Jurkat, Clone E6-1 (cell line): ENCODE measurements at regions not wholly inside any gene's neighbourhood (a gene's known extent, or its start where the extent isn't known, plus 50 kb on each side); places are given as distances from the start of the nearest gene placed in this dataset.
"Not testable (repeated sequence)": the region's sequence is repeated elsewhere in the genome, so short reads cannot be mapped to it uniquely, and the experiment has no call there.

Experiments
- DNase-seq: peaks from one replicate; pipeline ENCODE4 v3.0.0-alpha.2; 2011; ENCODE audit warnings: low read depth, low spot score
- H3K4me3 ChIP-seq: 2 replicates; pipeline ENCODE4 v1.5.1; 2011; ENCODE audit warnings: mild to moderate bottlenecking, low read length, control low read depth, moderate library complexity

DNA sequence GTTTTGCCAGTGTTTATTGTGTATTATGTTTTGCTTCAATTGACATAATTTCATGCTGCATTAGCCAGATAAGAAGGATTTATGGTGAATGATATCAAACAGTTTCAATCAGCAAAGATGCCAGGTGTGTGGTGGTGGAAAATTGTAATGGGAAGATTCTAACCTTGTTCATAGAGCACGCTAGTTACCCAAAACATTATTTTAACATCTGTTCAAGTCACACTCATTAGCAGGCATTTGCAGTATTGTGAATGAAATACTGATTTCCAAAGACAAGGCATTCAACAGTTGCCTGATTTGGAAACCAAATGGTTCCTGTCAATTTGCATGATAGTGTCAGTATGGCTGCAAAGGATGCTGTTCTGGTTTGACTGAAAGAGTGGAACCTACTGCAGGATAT, 129.7 kb downstream of the EPC1 start:
- no peak for DNase-seq

DNA sequence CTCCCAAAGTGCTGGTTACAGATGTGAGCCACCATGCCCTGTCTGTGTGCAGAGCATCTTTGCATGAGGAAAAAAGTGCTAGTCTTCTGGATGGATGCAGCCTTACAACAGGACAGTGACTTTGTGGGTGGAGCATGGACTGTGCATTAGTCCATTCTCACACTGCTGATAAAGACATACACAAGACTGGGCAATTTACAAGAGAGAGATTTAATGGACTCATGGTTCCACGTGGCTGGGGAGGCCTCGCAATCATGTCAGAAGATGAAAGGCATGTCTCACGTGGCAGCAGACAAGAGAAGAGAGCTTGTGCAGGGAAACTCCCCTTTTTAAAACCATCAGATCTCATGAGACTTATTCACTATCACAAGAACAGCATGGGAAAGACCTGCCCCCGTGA, 133.1 kb downstream of the EPC1 start:
- not testable (repeated sequence) for DNase-seq, H3K4me3 ChIP-seq

More for the DNA sequence above, 129.7 kb downstream of the EPC1 start:
- no peak overlapping the region for H3K4me3 ChIP-seq

- no peak for DNase-seq
- no peak overlapping the region for H3K4me3 ChIP-seq
Observed at GRCh38 chr10:32211046-32211363, 136.0 kb downstream of the EPC1 start.

- peak; percentile 19 for DNase-seq
- no peak overlapping the region for H3K4me3 ChIP-seq
Observed at GRCh38 chr10:32210306-32211045, 136.5 kb downstream of the EPC1 start.

- not testable (repeated sequence) for H3K4me3 ChIP-seq, DNase-seq
Observed at GRCh38 chr10:32208005-32208404, 139.0 kb downstream of the EPC1 start.

GRCh38 chr10:32207544-32207943, 139.4 kb downstream of the EPC1 start:
- H3K4me3 ChIP-seq = no peak overlapping the region
- DNase-seq = peak; percentile 14

- DNase-seq = no peak
- H3K4me3 ChIP-seq = no peak overlapping the region
Observed at GRCh38 chr10:32205670-32206069, 141.3 kb downstream of the EPC1 start.

- no peak overlapping the region for H3K4me3 ChIP-seq
- no peak for DNase-seq
Observed at GRCh38 chr10:32204606-32205005, 142.4 kb downstream of the EPC1 start.

DNA sequence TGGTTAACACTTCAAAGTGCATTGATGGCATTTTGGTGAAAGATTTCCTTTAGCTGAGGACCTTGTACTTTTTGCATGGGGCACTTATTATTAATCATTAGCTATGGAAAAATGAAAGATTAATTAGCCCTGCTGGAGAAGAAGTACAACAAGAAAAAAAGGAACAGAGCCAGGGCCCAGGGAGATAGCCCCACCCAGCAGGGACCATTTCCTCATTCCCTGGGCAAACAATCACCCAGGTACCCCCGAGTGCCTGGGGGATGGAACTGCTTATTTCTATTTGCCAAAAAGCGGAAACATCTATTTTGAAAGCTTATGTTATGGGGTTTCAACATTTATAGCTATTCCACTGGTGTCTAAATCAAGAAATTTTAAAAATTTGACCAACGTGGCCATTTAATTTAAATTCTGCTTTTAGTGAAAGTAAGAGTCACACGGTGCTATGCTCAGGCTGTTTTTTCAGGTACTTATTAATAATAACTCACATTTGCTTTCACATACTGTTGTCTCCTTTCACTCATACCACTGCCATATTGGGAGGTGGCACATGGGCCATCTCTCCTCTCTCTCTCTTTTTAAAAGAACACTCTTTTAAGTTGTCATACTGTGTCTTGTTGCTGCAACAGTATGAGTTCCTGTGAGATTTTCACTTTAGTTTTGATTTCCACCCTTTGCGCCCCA, 143.6 kb upstream of the KIF5B start:
- H3K4me3 ChIP-seq = no peak overlapping the region
- DNase-seq = no peak

GRCh38 chr10:32197423-32197822, 141.2 kb upstream of the KIF5B start:
- no peak overlapping the region for H3K4me3 ChIP-seq
- no peak for DNase-seq

GRCh38 chr10:32190890-32191491, 134.8 kb upstream of the KIF5B start:
- no peak overlapping the region for H3K4me3 ChIP-seq
- DNase-seq = peak; percentile 41

GRCh38 chr10:32189400-32190084, 133.3 kb upstream of the KIF5B start:
- peak; percentile 23 for DNase-seq

GRCh38 chr10:32188601-32189000, 132.4 kb upstream of the KIF5B start:
- DNase-seq, H3K4me3 ChIP-seq: not testable (repeated sequence)

More at GRCh38 chr10:32189400-32190084, 133.3 kb upstream of the KIF5B start:
- no peak overlapping the region for H3K4me3 ChIP-seq

DNA sequence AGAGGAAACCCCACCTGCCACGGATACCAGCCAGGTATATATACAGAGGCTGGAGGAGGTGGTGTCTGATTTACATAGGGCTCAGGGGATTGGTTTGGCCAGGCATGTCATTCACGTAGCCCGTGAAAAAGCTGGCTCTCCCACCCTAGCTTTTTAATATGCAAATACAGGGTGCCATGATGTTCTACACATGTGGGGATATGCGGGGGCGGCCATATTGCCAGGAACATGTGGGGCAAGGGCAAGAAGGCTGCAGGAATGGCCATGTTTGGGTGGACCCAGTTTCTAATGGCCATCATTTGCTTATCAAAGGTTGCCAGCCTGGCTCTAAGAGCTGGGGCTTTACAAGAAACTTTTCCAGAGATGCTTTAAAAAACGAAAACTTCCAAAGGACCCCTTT, 131.5 kb upstream of the KIF5B start:
- no peak for DNase-seq
- no peak overlapping the region for H3K4me3 ChIP-seq

- DNase-seq, H3K4me3 ChIP-seq: not testable (repeated sequence)
Observed at GRCh38 chr10:32183652-32184051, 127.4 kb upstream of the KIF5B start.

- DNase-seq = no peak
- H3K4me3 ChIP-seq = no peak overlapping the region
Observed at GRCh38 chr10:32182476-32182875, 126.3 kb upstream of the KIF5B start.

DNA sequence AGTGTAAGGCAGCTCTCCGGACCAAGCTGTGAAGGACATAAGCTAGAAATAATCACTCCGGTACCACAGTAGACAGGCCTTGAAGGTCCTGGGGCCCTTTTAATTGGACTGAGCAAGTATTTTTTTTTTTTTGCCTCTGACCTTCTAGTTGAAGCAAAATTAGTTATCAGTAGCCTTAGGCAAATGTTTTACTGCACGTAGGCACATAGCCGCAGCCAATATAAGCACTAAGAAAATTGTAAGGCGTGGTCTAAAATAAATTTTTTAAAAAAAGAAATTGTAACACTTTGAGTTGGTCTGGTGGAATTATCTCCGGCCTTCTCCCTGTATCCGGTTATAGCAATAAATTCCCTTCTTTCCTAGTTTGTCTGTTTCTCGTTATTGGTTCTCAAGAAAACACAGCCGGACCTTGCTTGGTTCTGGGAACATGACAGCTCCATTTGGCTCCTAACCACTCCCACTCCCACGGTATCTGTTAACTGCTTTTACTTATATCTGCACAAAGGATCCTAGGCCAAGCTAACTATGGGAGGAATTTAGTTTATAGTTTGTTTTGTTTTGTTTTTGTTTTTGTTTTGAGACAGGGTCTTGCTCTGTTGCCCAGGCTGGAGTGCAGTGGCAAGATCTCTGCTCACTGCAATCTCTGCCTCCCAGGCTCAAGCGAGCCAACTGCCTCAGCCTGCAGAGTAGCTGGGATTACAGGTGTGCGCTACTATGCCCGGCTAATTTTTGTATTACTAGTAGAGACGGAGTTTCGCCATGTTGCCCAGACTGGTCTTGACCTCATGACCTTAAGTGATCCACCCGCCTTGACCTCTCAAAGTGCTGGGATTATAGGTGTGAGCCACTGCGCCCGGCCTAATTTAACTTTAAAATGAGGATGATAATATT, 124.4 kb upstream of the KIF5B start:
- no peak overlapping the region for H3K4me3 ChIP-seq
- no peak for DNase-seq

- no peak overlapping the region for H3K4me3 ChIP-seq
- no peak for DNase-seq
Observed at GRCh38 chr10:32179836-32180235, 123.6 kb upstream of the KIF5B start.

- DNase-seq, H3K4me3 ChIP-seq: not testable (repeated sequence)
Observed at GRCh38 chr10:32177594-32177993, 121.4 kb upstream of the KIF5B start.
